ENCODE measurements at regions not wholly inside any gene's neighbourhood (a gene's known extent, or its start where the extent isn't known, plus 50 kb on each side); places are given as distances from the start of the nearest gene placed in this dataset.

DNA sequence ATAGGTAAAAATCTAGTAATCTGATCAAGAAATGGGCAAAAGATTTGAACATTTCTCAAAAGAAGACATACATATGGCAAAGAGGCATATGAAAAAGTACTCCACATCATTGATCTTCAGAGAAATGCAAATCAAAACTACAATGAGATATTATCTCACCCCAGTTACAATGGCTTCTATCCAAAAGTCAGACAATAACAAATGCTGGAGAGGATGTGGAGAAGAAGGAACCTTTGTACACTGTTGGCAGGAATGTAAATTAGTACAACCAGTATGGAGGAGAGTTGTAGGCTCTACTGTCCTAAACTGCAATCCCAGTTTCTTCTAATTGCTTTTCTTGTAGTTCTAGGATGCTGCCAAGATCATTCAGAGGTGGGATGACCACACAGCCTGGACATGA lies 193.5 kb upstream of the RFX3 start:
- H3K36me3 ChIP-seq (ENCODE audit: control insufficient read depth in 4 of 4, insufficient read depth in 3 of 4, low read depth in 1 of 4, low read length in 3 of 4): no peaks in the 10 kb centered on the region

GRCh38 chr9:3716415-3716814 lies 190.6 kb upstream of the RFX3 start:
- WGBS: 84% methylated on average over 2 of the region's 2 CpGs
- no peak overlapping the region for H3K27ac ChIP-seq (ENCODE audit: low read depth in 1 of 2, low read length in 2 of 2)

More for the DNA sequence above, 193.5 kb upstream of the RFX3 start:
- H3K27me3 ChIP-seq (ENCODE audit: control insufficient read depth in 4 of 4, insufficient read depth in 4 of 4, low read length in 3 of 4): no peaks in the 10 kb centered on the region
- no peak overlapping the region for H3K9ac ChIP-seq (ENCODE audit: low read depth in 1 of 2, low read length in 2 of 2)
- no peak for TF ChIP-seq GABPA (IDR thresholded peaks at IDR 0.05 in 1 of 2, conservative IDR thresholded peaks at IDR 0.05 in 1 of 2)
- TF ChIP-seq TAF1 (conservative IDR thresholded peaks at IDR 0.05): no peak
- H3K9me3 ChIP-seq (ENCODE audit: control insufficient read depth in 4 of 4, low read length in 3 of 4): no peaks in the 10 kb centered on the region
- DNase-seq (ENCODE audit: low spot score): no peak
- H3K4me1 ChIP-seq (ENCODE audit: control insufficient read depth in 4 of 4, insufficient read depth in 4 of 4, low read length in 3 of 4): no peaks in the 10 kb centered on the region
- no peak overlapping the region for H3K27ac ChIP-seq (ENCODE audit: low read depth in 1 of 2, low read length in 2 of 2)
- no peak overlapping the region for H3K4me3 ChIP-seq (ENCODE audit: low read depth in 1 of 3, low read length in 3 of 3)

DNA sequence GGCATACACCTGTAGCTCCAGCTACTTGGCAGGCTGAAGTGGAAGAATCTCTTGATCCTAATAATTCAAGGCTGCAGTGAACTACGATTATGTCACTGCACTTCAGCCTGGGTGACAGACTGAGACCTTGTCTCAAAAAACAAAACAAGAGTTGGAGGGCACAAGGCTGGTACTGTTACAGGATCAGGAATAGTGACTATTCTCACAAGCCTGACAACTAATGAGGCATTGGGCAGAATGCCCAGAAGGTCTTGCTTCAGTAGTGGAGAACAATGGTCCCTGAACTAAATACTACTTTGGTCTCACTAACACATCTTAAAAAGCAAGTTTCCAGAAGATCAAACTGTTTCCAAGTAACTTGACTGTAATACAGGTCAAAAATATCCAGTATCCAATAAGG lies 182.9 kb upstream of the RFX3 start:
- no peak for DNase-seq (ENCODE audit: low spot score)
- Histone ChIP-seq H3K4me1 (ENCODE audit: control insufficient read depth in 4 of 4, insufficient read depth in 4 of 4, low read length in 3 of 4) (peaks cover 0 to 10% (median 6%) of the 10 kb centered on the region in 4 donors), H3K9me3 (ENCODE audit: control insufficient read depth in 4 of 4, low read length in 3 of 4) (no peaks in the 10 kb centered on the region), H3K9ac (ENCODE audit: low read depth in 1 of 2, low read length in 2 of 2) (no peak overlapping the region), H3K4me3 (ENCODE audit: low read depth in 1 of 3, low read length in 3 of 3) (no peak overlapping the region), H3K27ac (ENCODE audit: low read depth in 1 of 2, low read length in 2 of 2) (no peak overlapping the region), H3K27me3 (ENCODE audit: control insufficient read depth in 4 of 4, insufficient read depth in 4 of 4, low read length in 3 of 4) (no peaks in the 10 kb centered on the region), H3K36me3 (ENCODE audit: control insufficient read depth in 4 of 4, insufficient read depth in 3 of 4, low read depth in 1 of 4, low read length in 3 of 4) (no peaks in the 10 kb centered on the region)
- WGBS: 88% methylated on average over 1 of the region's 1 CpG
- no peak for TF ChIP-seq NR2F2 (IDR thresholded peaks at IDR 0.05)
- TF ChIP-seq, protein P1, sequence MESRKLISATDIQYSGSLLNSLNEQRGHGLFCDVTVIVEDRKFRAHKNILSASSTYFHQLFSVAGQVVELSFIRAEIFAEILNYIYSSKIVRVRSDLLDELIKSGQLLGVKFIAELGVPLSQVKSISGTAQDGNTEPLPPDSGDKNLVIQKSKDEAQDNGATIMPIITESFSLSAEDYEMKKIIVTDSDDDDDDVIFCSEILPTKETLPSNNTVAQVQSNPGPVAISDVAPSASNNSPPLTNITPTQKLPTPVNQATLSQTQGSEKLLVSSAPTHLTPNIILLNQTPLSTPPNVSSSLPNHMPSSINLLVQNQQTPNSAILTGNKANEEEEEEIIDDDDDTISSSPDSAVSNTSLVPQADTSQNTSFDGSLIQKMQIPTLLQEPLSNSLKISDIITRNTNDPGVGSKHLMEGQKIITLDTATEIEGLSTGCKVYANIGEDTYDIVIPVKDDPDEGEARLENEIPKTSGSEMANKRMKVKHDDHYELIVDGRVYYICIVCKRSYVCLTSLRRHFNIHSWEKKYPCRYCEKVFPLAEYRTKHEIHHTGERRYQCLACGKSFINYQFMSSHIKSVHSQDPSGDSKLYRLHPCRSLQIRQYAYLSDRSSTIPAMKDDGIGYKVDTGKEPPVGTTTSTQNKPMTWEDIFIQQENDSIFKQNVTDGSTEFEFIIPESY (IDR thresholded peaks at IDR 0.05): no peak
- TF ChIP-seq, protein P2, sequence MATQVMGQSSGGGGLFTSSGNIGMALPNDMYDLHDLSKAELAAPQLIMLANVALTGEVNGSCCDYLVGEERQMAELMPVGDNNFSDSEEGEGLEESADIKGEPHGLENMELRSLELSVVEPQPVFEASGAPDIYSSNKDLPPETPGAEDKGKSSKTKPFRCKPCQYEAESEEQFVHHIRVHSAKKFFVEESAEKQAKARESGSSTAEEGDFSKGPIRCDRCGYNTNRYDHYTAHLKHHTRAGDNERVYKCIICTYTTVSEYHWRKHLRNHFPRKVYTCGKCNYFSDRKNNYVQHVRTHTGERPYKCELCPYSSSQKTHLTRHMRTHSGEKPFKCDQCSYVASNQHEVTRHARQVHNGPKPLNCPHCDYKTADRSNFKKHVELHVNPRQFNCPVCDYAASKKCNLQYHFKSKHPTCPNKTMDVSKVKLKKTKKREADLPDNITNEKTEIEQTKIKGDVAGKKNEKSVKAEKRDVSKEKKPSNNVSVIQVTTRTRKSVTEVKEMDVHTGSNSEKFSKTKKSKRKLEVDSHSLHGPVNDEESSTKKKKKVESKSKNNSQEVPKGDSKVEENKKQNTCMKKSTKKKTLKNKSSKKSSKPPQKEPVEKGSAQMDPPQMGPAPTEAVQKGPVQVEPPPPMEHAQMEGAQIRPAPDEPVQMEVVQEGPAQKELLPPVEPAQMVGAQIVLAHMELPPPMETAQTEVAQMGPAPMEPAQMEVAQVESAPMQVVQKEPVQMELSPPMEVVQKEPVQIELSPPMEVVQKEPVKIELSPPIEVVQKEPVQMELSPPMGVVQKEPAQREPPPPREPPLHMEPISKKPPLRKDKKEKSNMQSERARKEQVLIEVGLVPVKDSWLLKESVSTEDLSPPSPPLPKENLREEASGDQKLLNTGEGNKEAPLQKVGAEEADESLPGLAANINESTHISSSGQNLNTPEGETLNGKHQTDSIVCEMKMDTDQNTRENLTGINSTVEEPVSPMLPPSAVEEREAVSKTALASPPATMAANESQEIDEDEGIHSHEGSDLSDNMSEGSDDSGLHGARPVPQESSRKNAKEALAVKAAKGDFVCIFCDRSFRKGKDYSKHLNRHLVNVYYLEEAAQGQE (IDR thresholded peaks at IDR 0.05): no peak
- no peak for TF ChIP-seq HNF4A (conservative IDR thresholded peaks at IDR 0.05)
- TF ChIP-seq YY1 (IDR thresholded peaks at IDR 0.05): no peak
- TF ChIP-seq RXRA (IDR thresholded peaks at IDR 0.05): no peak
- no peak for TF ChIP-seq FOXA1 (IDR thresholded peaks at IDR 0.05)
- no peak for TF ChIP-seq CTCF (IDR thresholded peaks at IDR 0.05; ENCODE audit: low read depth, low read length, missing input control)
- TF ChIP-seq EGR1 (IDR thresholded peaks at IDR 0.05; ENCODE audit: low read depth in 2 of 2): no peak
- no peak for TF ChIP-seq SP1 (IDR thresholded peaks at IDR 0.05)
- TF ChIP-seq ATF3 (IDR thresholded peaks at IDR 0.05): no peak

More at GRCh38 chr9:3716415-3716814, 190.6 kb upstream of the RFX3 start:
- no peak for DNase-seq (ENCODE audit: low spot score)
- no peaks in the 10 kb centered on the region for H3K27me3 ChIP-seq (ENCODE audit: control insufficient read depth in 4 of 4, insufficient read depth in 4 of 4, low read length in 3 of 4)
- H3K9me3 ChIP-seq (ENCODE audit: control insufficient read depth in 4 of 4, low read length in 3 of 4): no peaks in the 10 kb centered on the region
- TF ChIP-seq ATF3 (IDR thresholded peaks at IDR 0.05): no peak
- TF ChIP-seq, protein P2 (IDR thresholded peaks at IDR 0.05): peak; percentile 67
- no peak overlapping the region for H3K4me3 ChIP-seq (ENCODE audit: low read depth in 1 of 3, low read length in 3 of 3)
- H3K9ac ChIP-seq (ENCODE audit: low read depth in 1 of 2, low read length in 2 of 2): no peak overlapping the region
- no peaks in the 10 kb centered on the region for H3K36me3 ChIP-seq (ENCODE audit: control insufficient read depth in 4 of 4, insufficient read depth in 3 of 4, low read depth in 1 of 4, low read length in 3 of 4)
- H3K4me1 ChIP-seq (ENCODE audit: control insufficient read depth in 4 of 4, insufficient read depth in 4 of 4, low read length in 3 of 4): no peaks in the 10 kb centered on the region

All from liver (tissue), 8 donors.